Right ventricle myocardium inferior (tissue), 1 donor: ENCODE measurements at regions not wholly inside any gene's neighbourhood (a gene's known extent, or its start where the extent isn't known, plus 50 kb on each side); places are given as distances from the start of the nearest gene placed in this dataset.

ENCODE experiments used
- ATAC-seq: fragments of 200-7000 bp; cut with Tn5 transposase; one replicate; pipeline ENCODE4 v1.9.1; 2020; ENCODE audit warnings: mild to moderate bottlenecking, moderate library complexity
- DNase-seq: peaks from one replicate; pipeline ENCODE4 v3.0.0; 2021; ENCODE audit errors: missing footprints
- intact Hi-C: fragments of 100-400 bp; cut with DNase I; formaldehyde crosslinking; loops from one replicate; pipeline ENCODE4 v1.11.0; 2022
- donor health status: DM: no; HTN: yes; CAD: no; lungs with severe emphysema.

DNA sequence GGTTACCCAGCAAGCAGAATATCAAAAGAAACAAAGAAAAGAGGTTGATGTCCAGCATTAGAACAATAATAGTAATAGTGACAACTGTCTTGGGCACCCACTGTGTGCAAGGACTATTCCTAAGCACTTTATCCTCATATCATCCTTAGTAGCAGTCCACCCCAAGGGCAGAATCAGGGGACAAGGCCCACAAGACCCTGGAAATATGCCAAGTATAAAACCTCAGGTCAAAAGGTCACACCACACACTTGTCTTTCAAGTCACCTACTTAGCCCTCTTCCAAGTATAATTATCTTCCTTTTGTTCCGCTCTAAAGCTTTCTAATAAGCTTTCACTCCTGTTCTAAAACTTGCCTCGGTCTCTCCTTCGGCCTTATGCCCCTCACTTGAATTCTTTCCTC lies 124.0 kb upstream of the STT3B start:
- ATAC-seq (no peak), DNase-seq (no peak)
- intact Hi-C loops, result no loop called here

DNA sequence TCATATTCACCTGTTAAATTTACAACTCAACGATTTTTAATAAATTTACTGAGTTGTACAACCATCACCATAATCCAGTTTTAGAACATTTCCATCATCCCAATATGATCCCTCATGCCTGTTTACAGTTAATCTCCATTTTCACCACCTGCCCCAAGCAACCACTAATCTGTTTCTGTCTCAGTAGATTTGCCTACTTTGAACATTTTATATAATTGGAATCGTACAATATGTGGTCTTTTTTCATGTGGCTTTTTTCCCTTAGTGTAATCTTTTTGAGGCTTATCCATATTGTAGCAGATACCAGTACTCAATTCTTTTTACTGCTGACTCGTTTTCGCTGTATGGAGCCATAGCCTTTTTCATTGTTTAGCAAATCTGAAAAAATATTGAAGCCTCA lies 123.3 kb upstream of the STT3B start:
- intact Hi-C loops, result no loop called here
- no peak for ATAC-seq
- DNase-seq, result no peak

DNA sequence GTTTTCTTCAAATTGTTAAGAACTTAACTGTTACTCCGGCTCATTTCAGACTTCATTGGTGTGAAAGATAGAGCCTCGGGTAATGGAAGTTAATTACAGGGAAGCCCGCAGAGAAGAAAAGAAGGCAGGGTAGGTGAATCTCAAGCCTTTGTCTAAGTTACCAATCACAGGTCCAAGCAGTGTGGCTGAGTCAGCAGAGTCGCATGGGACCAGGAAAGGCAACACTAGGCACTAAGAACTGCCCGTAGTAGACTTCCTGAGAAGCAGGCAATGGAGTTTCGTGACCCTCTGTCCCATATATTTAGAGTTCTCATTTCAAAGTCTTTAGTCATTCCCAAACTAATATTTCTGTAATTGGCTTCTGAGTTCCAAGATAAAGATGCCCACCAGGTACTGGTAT lies 122.9 kb upstream of the STT3B start:
- ATAC-seq, result no peak
- intact Hi-C loops, result no loop called here

DNA sequence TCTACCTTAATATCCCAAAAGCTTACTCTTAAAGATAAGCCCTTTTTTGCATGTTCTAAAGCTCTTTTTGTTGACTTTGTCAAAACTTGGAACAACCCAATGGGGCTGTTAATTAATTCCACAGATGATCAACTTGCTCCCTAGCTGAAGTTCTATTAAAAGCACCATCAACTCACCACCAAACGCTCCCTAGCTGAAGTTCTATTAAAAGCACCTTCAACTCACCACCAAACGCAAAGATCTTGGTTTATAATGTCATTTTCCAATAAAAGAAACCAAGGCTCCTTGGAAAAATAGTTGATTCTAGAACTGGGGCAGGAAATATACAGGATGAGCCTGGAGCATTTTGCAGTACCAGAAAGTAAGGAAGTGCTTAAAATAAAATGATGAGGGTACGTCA lies 122.3 kb upstream of the STT3B start:
- DNase-seq, result no peak
- ATAC-seq, result no peak
- intact Hi-C loops, result no loop called here

More for the DNA sequence above, 122.9 kb upstream of the STT3B start:
- no peak for DNase-seq

DNA sequence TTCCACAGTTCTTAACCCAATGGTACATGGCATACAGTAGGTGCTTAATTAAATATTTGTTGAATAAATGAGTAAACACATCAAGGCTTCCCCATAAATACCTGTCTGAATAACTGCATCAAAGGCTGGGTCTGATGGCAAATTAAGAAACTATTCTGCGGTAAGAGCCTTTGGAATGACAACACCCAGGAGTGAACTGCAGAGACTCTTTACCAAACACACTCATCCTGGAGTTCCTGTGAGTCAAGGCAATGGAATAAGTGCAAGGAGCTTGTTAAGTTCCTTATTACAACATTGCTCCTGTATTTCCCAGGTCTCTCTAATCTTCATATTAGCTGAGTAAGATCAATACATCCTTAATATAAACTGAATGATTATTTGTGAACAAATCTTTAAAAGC lies 119.9 kb upstream of the STT3B start:
- DNase-seq (no peak), ATAC-seq (no peak)
- intact Hi-C loops, result no loop called here

DNA sequence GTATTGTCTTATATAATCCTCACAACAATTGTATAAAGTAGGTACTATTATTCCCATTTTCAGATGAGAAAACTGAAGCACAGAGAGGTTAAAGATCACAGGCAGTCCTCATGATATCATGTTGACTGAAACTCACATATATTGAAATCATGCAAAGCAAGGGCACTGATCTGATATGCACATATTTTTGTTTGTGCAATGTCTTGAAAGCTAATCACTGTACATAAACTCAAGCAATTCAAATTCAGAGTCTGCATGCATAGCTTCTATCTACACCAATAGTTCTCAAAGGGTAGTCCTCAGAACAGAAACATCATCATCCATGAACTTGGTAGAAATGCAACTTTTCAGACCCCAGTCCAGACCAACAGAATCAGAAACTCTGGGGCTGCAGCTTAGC lies 119.2 kb upstream of the STT3B start:
- intact Hi-C loops, result no loop called here
- no peak for ATAC-seq
- DNase-seq, result no peak

DNA sequence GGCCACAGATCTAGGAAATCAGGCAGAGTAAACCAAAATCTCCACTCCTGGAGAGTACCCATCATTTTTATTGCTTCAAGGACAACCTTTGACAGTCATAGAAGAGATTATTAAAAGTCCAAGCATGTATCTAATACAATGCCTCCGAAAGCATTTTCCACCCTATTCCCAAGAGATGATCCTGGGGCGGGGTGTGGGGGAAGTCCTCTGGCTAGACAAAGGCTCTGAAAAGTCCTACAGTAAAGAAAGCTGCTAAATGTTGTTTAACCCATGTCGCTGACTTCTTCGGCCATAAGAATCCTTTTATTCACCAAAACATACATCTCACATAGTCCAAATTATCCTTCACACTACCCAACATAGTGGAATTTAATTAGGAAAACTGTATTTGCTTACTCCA lies 115.7 kb upstream of the STT3B start:
- intact Hi-C loops, result no loop called here
- ATAC-seq, result no peak
- DNase-seq, result no peak

DNA sequence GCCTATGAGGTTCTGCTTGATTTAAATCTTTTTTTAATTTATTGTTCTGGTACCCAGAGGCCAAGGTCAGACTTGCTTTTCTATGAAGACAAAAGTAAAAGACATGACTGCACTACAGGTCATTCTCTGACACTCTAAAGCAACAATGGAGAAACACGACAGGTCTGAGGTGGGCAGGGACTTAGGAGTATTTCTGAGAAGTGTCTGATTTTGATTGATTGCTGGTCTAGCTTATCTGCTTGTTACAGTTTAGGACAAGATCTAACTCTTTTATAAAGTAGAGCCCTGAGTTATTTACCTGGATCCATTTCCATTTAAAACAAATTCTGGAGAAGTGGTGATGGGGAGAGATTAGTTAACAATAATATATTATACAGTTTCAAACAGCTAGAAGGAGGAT lies 115.2 kb upstream of the STT3B start:
- no peak for DNase-seq
- intact Hi-C loops, result no loop called here
- ATAC-seq, result no peak

DNA sequence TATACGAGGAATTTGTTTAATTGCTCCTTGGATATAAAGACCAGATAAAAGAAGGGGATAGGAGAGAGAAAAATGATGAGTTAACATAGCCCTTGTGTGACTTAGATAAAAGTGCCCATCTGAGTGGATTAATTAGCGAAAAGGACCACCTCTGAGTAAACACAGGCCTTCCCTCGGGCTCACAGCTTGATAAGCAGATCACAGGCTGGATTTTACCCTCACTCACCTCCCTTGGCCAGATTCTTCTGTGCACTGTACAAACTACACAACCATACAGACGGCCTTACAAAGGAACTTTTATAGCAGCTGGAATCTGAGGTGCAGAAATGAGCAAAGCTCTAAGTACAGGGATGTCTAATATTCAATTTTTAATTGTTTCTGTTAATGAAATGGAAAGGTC lies 112.4 kb upstream of the STT3B start:
- ATAC-seq (no peak), DNase-seq (no peak)
- intact Hi-C loops, result no loop called here

DNA sequence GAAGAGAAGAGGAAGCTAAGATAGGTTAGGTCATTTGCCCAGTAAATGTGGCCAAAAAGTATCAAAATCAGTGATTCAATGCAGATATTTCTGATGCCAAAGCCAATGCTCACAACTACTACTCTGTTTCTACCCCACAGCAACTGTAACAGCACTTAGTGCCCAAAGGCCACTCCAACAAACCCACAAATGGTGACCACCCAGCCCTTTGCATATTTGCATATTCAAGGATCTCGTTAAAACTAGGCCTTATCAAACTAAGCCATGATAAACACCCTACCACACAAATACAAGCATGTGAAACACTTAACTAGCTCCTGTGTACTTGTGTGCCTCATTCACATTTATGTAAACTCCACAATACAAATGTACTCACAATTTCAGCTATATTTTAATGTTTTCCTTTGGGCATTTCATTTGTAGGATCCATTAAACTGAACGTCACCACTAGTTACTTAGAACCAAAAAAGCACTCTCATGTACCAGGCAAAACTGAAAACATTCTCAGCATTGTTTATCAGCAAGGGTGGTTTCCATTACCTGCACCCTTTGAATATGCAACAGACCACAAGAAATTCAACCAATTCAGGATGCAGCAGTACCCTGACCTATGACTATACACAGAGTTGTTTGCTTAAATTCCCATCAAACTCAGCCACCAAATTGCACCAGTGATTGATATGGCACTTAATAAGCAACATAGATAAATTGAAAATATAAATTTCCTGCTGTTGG lies 111.2 kb upstream of the STT3B start:
- intact Hi-C loops, result no loop called here
- DNase-seq, result no peak
- ATAC-seq, result no peak

DNA sequence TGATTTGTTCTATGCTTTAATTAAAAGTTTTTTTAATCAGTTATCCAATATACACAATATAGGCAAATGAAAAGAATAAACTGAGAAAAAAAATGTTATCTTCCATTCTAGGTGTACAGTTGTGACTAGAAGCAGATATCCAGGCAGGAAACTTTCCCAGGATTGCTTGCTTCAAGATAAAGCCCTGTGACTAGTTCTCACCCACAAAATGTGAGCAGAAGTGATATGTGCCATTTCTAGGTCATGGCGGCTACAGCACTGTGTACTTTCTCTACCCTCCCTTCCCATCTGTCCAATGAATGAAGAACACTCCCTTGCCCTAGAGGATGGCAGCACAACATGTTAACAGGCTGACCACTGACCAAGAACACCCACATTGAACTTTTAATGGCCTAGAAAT lies 110.5 kb upstream of the STT3B start:
- intact Hi-C loops, result no loop called here
- ATAC-seq (no peak), DNase-seq (no peak)

DNA sequence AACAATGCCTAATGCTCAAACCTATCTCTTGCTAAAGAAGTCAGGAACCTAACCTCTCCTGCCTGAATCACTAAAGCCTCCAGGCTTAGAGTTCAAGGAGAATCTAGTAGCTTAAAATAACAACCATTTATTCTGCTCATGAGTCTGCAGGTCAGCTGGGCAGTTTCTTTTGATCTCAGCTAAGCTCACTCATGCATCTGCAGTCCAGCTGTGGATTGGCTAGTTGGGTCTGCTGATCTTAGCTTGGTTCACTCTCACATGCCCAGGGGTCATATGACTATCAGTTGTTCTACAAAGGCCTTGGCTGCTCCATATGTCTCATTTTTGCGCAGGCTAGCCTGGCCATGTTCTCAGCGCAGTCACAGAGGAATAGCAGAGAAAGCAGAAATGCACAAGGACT lies 109.2 kb upstream of the STT3B start:
- ATAC-seq (no peak), DNase-seq (no peak)
- intact Hi-C loops, result no loop called here

DNA sequence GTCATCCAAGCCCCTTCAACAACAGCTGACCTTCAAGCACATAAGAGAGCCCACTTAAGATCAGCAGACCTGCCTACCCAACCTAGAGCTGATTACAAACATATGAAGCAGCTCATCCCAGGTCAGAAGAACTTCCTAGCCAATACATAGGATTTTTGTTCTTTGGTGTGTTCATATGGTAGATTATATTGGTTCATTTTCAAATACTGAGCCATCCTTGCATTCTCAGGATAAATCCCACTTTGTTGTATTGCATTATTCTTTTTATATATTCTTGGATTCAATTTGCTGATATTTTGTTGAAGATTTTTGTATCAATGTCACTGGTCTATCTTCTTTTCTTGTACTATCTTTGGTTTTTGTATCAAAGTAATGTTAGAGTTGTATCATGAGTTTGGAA lies 107.3 kb upstream of the STT3B start:
- DNase-seq, result no peak
- ATAC-seq, result no peak
- intact Hi-C loops, result no loop called here

DNA sequence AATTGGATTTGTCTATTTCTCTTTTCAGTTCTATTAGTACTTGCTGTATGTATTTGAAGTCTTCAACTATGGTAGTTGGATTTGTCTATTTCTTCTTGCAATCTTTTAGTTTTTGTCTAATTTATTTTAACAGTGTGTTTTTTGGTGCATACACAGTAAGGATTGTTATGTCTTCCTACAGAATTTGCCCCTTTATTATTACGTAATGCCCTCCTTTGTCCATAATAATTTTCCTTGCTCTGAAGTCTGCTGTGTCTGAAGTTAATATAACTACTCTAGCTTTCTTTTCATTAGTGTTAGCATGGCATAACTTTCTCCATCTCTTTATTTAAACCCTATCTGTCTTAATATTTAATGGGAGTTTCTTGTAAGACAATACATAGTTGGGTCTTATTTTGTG lies 105.1 kb upstream of the STT3B start:
- intact Hi-C loops, result no loop called here
- ATAC-seq (no peak), DNase-seq (no peak)

DNA sequence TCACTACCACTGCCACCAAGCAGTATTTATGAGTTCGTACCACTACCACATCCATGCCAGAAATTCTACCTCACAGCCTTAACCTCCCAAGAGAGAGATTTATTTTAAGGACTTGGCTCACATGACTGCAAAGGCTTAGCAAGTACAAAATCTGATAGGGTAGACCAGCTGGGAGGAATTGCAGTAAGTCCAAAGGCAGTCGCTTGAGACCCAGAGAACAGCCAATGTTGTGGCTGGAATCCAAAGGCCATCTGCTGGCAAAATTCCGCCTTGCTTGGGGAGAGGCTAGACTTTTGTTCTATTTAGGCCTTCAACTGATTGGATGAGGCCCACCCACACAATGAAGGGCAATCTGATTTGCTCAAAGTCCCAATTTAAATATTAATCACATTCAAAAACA lies 101.4 kb upstream of the STT3B start:
- no peak for ATAC-seq

DNA sequence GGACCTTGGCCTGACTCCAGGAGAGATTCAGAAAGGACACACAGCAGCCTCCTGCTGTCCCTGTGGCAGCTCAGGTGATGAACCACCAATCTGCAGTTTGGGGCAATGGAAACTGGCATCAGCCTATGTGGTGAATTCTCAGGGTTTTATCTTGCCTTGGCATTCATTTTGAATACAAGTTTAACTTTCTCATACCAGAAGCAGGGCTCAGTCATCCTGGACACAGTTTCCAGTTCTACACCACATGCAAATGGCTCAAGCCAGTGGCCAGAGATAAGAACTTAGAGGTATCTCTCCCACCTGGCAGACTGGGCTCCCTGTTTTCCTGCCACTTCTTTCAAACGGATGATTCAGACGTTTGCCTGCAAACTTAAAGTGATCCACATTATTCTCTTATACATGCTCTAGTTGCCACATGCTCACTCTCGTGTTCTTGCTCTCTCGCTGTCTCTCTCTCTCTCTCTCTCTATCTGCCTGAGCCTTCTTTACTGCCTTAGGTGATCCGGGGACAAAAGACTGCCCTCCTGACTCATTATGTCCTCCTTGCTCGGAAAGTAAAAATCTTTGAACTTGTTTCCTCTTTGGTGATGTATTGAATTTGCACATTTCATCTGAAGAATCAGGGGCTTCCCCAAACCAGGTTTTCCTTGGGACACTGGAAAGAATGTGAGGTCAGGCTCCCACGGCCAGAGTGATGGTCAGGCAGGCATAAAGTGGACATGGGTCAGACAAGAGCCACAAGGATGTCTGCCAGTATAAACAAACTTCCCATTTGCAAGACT lies 99.6 kb upstream of the STT3B start:
- DNase-seq (no peak), ATAC-seq (no peak)
- intact Hi-C loops, result no loop called here

More for the DNA sequence above, 101.4 kb upstream of the STT3B start:
- DNase-seq, result no peak
- intact Hi-C loops, result no loop called here

DNA sequence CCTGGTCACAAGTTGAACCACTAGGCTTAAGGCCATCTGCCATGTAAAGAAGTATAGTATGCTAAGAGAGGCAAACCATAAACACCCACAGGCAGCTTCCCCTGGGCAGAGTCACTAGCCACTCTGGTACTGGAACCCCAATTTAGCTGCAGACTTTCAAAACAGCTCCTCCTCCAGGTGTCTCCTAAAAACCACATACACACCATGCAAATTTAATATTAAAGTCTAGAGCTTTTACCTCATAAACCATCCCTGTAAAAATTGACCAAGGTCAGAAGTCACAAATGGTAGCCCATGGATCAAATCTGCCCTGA lies 99.1 kb upstream of the STT3B start:
- intact Hi-C loops, result no loop called here
- no peak for ATAC-seq
- no peak for DNase-seq

DNA sequence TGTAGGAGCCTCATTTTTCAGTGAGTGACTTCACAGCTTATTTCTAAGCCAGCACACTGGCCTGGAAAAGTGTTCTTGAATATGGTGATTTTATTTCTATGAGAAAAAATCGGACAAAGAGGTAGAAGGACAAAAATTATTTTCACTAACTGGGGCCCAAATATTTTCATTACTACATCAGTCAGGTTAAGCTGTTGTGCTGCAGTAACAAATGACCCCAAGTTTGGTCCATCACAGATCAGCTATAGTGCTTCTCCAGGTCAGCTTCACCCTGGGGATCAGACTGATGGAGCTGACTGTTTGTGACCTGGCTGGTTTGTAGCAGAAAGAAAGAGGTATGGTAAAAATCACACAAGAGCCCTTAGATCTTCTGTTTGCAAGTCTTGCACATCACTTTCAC lies 97.9 kb upstream of the STT3B start:
- ATAC-seq, result no peak
- intact Hi-C loops, result no loop called here
- DNase-seq, result no peak

DNA sequence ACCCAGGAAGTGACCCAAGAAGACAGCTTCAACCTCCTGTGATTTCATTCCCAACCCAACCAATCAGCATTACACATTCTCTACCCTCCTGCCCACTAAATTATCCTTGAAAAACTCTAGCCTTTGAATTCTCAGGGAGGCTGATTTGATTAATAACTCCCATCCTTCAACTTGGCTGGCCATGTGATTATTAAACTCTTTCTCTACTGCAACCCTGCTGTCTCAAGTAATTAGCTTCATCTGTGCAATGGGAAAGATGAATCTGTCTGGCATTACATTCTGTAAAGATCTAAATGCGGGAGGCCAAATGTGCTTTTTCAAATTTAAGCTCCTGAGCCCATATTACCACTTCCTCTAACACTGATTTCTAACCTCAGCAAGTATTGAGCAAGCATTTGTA lies 95.9 kb upstream of the STT3B start:
- no peak for DNase-seq
- no peak for ATAC-seq
- intact Hi-C loops, result no loop called here

DNA sequence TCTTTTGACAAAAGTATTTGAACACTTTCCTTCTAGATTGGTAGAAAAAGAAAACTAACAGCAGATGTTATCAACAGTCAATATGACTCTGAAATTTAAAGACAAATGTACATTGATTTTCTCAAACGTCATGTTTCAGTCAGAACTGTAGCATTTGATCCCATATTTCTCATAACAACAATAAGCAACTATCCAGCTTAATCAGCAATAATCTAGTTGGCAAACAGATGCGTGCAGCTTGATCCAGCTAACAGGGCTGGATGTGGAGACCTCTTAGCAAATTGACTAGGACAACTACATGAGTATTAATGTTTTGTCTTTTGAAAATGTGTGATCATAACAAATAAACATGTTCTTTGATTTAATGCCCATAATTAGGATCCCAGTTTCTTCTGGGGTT lies 94.0 kb upstream of the STT3B start:
- DNase-seq (no peak), ATAC-seq (no peak)
- intact Hi-C loops, result no loop called here
